HG03097 (cell line): ENCODE measurements at regions not wholly inside any gene's neighbourhood (a gene's known extent, or its start where the extent isn't known, plus 50 kb on each side); places are given as distances from the start of the nearest gene placed in this dataset.
"Not testable (repeated sequence)": the region's sequence is repeated elsewhere in the genome, so short reads cannot be mapped to it uniquely, and the experiment has no call there.

Experiments used
- ATAC-seq: cut with Tn5 transposase; IDR thresholded peaks from one replicate; pipeline ENCODE4 v1.9.1; 2021; ENCODE audit not compliant: unreplicated experiment, low FRiP score

DNA sequence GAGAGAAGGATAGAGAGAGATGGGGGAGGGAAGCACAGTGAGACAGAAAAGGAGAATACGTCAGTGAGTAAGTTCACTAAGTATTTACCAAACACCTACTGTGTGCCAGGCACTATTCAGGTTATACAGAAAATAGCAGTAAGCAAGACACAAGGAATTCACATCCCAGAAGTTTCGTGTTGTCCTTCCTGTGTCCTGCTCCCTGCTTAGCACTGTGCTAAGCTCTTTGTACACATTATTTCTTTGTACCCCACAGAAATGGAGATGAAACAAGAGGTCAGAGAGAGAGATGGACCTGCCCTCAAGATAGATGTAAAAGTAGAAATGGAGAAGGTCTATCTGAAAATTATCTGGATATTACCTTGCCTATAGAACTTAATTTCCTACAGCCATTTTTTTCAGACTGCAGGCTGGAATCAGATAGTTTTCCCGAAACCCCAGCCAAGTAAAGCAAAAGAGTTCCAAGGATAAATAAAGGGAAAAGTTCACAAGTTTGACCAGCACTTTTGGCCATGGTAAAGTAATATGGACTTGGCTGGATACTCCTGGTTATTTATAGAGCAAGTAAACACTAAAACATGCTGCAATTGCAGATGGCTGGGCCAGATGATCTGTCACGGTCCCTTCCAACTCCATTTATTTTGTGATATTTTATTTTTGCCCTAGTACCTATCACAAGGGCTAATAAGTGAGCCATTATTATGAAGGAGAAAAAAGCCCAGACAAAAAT is 353.7 kb upstream of the SLC7A11 start:
- no peak for ATAC-seq

DNA sequence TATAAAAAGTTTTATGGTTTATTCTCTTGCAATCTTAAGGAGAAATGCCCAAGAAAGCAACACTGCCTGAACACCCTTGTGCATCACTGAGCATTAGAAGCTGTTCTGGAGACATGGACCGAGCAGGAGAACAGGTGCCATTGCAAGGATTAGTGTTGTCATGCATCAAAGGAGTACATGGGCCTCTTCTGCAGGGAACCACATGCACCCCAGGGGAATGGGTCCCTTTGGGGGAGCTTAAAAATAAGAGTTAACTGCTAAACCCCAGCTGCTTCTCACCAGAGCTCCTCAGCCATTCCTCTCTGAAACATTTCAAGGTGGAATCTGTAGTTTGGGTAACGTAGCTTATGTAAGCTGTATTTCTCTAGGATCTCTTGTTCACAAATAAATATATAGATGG is 353.0 kb upstream of the SLC7A11 start:
- ATAC-seq, result no peak

DNA sequence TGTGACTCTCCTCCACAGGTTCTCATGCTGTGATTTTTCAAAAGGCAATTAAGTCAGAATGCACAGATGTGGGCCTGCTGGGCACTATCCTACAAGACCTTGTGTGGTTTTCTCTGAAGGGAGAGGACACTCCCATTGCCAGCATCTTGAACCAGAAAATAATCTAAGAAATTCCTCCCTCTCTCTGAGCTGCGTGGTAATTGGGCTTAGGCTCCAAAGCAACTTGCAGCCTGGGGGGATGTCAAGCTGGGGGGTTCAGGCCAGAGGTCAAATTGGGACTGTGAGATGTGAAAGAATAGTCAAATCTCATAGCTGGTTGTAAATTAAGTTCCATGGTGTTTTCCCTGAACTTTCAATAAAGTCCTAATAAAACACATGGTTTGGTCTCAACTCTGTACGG is 350.6 kb upstream of the SLC7A11 start:
- no peak for ATAC-seq

DNA sequence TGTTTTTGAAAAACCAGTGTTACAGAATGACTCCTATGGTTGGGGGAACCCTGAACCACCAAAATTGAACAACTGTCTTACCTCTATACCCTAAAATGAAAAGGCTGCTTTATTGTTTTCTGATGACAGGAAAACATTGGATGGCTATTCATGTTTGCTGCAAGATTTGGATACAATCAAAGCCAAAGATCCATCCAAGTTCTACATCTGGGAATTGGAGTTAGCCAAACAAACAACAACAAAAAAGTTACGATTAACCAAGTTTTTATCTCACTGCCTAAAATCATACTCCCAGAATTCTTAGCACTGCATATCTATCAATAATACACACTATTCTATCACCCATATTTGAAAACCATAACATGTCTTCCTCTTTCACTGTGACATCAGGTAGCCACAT is 349.7 kb upstream of the SLC7A11 start:
- ATAC-seq, result no peak

DNA sequence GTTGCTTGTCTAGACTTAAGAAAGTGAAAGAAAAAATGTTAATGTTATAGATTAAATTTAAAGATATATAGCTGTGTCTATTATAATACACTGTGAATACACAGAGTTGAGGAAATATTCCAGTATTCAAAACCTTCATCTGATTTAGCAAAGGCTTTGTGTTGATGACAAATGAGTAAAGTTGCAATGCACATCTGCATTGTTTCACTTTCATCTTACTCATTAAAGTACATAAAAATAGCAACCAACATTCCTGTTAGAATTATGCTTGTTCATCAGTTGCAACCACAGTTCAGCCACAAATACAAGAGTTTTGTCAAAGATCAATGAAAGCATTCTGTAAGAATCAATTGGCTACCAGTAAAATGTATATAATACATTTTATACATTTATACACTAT is 346.4 kb upstream of the SLC7A11 start:
- ATAC-seq, result no peak

DNA sequence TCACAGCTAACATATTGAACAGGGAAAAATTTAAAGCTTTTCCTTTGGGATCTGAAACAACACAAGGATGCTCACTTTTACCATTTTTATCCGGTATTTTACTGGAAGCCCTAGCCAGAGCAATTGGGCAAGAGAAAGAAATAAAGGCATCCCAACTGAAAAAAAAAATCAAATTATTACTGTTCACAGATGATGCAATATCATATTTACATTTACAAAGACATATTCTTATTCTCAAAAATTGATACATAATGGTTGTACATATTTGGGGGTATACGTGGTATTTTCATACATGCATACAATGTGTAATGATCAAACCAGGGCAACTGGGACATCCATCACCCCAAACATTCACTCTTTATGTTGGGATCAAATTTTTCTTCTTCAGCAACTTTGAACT is 337.0 kb upstream of the SLC7A11 start:
- ATAC-seq, result no peak

DNA sequence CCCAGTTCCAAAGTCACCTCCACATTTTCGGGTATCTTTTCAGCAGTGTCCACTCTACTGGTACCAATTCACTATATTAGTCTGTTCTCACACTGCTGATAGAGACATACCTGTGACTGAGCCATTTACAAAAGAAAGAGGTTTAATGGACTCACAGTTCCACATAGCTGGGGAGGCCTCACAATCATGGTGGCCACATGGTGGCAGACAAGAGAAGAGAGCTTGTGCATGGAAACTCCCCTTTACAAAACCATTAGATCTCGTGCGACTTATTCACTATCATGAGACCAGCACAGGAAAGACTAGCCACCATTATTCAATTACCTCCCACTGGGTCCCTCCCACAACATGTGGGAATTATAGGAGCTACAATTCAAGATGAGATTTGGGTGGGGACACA is 335.7 kb upstream of the SLC7A11 start:
- ATAC-seq, result not testable (repeated sequence)

DNA sequence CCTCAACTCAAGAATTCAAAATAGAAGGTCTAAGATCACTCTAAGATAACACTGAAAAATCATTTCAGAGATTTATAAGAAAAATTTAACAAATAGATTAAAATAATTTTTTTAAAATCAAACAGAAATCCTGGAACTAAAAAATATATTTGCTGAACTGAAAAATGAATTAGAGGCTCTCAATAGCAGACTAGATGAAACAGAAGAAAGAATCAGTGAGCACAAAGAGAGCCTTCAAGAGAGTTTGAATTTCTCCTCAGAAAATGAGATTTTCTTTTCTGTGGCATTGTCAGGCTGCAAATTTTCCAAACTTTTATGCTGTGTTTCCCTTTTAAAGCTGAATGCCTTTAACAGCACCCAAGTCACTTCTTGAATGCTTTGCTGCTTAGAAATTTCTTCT is 335.0 kb upstream of the SLC7A11 start:
- ATAC-seq, result no peak

DNA sequence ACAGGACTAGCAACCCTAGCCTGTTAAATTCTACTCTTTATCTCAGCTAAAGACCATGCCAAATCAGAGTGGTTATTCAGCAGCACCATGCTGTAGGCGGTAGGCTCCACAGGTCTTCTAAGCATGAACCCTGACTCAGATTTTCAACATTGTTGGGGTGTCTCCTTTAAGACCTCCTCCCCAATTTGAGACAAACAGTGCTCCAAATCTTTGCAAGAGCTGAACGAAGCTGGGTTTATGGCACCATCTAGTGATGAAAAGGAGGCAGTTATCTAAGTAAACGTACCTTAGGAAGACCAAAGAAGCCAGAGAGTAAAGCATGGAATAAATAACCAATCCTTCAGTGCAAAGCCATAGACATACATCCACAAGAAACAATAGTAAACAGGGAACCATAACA is 334.5 kb upstream of the SLC7A11 start:
- no peak for ATAC-seq

DNA sequence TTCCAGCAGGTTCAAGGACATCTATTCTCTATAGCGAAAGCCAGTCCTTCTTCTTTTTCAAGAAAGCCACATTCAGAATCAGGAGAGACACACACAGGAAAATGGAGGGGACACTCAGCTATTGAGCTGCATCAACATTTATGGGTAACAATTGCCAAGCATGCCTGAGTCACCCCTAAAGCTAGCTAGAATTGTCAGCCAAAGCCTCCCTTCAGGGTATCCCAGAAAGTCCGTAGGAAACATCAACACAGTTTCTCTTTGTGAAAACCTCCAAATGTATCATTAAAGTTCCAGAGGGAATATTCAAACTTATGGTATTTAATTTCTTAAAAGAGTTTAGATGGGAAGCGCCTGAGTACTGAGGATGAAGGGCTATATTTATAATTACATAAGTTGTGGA is 331.1 kb upstream of the SLC7A11 start:
- ATAC-seq, result no peak

DNA sequence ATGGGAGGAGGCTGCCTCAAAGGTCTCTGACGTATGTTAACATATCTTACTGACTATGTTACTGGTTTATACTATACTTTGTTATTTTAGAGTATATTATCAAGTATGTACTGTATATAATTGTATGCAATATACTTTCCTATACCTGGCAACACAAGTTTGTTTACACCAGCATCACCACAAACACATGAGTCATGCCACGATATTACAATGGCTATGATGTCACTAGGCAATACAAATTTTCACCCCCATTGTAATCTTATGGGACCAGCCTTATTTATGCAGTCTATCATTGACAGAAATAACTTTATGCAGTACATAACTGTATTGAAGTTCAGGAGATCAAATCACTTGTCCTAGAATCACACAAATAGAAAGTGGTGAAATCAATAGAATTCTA is 329.9 kb upstream of the SLC7A11 start:
- no peak for ATAC-seq

DNA sequence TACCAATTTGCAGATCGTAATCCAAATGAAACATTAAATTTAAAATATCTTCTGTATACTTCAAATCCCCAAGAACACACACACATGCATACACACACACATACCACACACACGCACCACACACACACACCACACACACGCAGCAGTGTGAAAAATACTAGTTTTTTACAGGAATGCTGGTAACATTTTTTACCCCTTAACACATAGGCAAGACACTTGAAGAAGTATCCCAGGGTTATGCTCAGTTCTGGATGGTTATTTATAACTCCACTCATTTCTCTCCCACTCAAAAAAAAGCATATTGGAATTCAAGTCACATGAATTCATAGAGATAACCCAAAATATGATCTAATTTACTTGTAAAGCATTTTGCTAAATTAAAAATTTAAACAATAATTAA is 325.5 kb upstream of the SLC7A11 start:
- no peak for ATAC-seq

DNA sequence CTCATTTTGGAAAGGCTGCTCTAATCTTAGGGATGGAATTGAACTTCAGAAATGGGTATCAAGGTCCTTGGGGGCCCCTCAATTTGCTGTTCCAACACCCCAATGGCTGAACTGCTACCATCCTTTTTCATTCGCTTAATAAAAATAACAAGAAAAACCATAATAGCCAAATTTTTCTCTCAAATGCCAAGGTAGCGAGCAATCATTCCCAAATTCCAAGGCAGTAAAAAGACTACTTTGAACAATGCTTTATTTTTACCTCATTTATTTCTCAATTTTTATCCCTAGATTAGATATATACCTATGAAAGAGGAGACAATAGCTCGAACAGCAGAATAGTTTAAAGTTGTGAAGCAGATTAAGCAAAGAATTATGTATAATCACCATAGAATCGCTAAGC is 323.4 kb upstream of the SLC7A11 start:
- ATAC-seq, result no peak

DNA sequence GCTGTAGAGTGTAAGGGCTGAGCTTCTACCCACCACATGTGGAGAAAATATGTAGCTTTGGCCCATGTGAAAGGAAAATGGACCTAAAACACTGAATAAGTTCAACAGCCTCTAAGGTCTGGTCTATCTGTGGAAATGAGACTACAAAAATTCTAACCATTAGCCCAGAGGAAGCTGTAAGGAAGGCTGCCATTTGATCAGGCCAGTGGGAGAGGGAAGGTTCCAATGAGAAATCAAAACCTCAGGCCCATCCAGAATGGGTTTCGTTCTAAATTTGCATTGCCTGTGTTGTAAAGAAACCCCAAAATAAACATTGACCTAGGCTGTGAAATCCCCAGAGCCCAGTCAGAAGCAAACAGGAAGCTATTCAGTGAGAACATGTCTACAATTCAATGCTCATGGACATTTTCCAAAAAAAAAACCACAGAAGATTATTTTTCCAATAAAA is 320.4 kb upstream of the SLC7A11 start:
- ATAC-seq, result no peak

DNA sequence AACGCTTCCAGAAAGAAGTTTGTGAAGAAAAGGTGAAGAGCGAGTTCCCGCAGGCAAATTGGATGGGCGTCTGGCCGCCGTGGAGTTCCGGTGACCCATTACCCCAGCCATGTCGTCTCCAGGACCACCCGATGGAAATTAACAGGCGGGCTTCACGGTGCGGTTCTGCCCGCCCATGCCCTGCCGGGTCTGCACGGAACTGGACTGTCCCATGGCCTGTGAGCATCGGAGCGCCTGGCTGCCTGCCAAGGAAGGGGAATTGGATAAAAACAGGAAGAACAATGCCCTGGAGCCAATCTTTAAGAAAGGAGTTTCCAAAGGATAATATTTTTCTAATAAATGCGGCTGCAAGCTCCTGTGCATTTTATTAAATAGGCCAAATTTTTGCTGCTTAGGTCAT is 319.8 kb upstream of the SLC7A11 start:
- ATAC-seq, result no peak

DNA sequence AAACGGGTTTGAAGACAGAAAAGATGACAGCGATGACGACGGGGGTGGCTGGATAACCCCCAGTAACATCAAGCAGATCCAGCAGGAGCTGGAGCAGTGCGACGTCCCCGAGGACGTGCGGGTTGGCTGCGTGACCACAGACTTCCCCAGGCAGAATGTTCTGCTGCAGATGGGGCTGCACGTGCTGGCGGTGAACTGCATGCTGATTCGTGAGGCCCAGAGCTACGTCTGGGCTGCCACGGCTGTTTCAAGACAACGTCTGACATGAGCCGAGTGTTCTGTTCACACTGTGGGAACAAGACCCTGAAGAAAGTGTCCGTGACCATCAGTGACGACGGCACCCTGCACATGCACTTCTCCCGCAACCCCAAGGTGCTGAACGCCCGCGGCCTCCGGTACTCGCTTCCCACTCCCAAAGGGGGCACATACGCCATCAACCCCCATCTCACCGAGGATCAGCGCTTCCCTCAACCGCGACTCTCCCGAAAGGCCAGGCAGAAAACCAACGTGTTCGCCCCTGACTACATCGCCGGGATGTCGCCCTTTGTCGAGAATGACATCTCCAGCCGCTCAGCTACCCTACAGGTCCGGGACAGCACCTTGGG is 319.2 kb upstream of the SLC7A11 start:
- no peak for ATAC-seq

DNA sequence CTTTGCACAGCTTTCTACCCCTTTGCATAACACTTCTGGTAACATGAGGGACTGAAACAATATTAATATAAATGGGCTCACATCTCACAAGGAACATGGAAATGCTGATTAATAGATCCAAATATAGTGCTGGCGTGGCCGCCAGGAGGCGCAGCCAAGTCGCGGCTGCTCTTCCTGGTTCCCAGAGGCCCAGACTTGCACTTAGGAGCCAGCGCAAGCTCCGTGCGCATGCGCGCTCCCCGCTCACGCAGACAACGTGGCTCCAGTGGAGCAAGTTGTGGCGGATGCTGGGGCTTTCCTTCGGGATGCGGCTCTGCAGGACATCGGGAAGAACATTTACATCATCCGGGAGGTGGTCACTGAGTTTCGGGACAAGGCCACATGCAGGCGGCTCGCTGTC is 318.3 kb upstream of the SLC7A11 start:
- ATAC-seq, result no peak

DNA sequence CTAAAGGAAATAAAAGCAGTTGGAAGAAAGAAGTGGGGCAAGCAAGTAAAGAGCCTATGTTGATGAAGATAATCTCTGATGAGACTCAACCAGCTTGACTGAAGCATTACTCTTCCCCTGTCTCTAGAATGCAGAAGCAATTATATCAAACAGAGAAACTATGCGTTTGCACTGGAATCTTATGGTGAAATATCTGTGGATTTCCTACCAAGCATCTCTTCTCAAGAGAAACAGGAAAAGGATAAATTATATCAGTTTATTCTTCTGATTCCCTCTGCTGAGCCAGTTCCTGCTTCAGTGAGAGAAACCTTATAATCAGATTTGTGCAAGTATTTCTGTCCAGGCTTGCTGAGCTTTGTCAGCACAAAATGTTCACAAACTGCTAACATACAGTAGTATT is 316.7 kb upstream of the SLC7A11 start:
- ATAC-seq, result no peak

DNA sequence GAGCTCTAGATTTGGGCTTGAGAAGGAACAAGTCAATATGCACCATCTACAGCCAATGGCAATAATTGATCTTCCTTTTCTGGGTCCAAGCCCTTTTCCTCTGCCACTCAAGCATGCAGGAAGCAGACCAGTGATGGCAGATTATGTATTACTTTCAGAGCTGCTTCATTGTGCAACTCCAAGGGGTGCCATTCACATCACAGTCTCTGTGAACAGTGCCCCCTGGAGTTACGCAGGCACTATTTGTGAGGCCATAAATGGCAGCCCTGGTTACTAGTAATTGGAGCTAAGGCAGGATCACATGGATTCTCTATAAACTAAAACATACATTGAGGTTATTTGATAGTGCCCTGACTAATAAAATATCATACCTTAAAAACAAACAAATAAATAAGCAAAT is 313.4 kb upstream of the SLC7A11 start:
- peak; percentile 94 for ATAC-seq

DNA sequence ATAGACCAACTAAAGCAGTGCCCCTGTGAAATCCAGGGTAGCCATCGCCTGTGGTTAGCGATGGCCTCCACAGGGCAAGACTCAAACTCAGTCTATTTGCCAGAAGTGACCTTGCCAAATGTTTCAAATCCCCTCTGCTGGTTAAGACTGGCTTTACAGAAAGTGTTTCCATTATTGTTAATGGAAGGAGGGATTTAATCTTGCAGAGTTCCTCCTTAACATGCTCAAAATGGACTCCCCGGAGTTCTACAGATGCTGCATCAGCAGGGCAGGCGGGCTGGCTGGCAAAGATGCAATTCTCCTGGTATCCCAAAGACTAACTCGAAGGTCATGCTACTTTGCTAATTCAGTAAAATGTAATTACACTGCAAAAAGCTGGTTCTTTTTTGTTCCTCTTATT is 313.0 kb upstream of the SLC7A11 start:
- ATAC-seq, result no peak

DNA sequence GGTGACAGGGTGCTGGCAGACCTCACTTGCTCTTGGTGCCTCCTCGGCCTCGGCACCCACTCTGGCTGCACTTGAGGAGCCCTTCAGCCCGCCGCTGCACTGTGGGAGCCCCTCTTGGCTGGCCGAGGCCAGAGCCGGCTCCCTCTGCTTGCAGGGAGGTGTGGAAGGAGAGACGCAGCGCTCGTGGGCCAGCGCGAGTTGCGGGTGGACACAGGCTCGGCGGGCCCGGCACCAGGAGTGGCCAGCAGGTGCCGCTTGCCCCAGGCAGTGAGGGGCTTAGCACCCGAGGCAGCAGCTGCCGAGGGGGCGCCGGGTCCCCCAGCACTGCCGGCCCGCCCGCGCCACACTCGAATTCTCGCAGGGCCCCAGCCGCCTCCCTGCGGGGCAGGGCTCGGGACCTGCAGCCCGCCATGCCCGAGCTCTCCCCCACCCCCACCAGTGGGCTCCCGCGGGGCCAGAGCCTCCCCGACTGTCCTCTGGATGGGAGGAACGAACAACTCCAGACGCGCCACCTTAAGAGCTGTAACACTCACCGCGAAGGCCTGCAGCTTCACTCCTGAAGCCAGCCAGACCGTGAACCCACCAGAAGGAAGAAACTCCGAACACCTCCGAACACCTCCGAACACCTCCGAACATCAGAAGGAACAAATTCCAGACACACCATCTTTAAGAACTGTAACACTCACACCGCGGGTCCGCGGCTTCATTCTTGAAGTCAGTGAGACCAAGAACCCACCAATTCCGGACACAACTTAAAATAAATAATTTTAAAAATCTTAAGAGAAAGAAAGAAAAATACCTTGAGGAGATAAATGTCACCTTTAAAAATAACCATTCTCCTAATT is 311.1 kb upstream of the SLC7A11 start:
- no peak for ATAC-seq
